Fibroblast of skin of right biceps (primary cell): ENCODE measurements at regions not wholly inside any gene's neighbourhood (a gene's known extent, or its start where the extent isn't known, plus 50 kb on each side); places are given as distances from the start of the nearest gene placed in this dataset.

Source experiments
- DNase-seq: peaks from one replicate; pipeline ENCODE4 v3.0.0-alpha.2; 2013

DNA sequence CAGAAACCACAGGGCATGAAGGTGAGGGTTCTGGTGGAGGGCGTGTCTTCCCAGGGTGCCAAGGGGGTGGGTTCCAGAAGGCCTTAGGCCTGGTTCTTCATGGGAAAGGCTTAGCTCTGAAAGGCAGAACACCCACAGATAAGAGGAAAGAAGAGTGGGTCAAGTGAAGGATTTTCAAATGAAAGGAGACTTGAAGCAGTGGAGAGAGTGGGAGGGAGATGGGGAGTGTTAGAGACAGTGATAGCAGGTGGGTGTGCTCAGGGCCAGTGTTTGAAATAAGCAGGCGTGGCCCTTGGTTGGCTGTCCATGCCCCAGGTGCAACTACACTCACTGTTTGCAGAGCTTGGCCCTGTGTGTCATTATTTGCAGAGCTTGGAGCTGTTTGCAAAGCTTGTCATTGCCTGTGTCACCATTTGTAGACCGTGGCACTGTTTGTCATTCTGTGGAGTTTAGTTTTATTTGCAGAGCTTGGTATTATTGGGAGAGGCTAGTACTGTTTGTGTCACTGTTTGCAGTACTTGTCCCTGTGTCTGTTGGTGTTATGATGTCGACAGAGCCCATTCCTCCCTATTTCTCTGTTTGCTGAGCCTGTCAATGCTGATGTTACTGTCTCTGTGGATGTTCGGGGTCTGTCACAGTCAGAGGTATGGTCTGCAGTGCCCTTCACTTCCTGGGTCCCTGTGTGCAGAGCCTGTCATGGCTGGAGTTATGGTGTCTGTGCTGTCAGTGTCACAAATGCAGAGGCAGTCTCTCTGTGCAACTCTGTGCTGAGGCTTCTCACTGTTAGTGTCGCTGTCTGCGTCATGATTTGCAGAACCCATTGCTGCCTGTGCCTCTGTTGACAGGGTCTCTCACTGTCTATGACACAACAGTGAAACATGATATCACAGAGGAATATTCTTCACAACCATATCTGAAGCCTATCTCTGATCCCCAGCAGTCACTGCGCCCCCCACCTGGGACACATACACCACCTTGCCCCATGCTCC lies 127.7 kb upstream of the LRFN2 start:
- DNase-seq, result no peak

DNA sequence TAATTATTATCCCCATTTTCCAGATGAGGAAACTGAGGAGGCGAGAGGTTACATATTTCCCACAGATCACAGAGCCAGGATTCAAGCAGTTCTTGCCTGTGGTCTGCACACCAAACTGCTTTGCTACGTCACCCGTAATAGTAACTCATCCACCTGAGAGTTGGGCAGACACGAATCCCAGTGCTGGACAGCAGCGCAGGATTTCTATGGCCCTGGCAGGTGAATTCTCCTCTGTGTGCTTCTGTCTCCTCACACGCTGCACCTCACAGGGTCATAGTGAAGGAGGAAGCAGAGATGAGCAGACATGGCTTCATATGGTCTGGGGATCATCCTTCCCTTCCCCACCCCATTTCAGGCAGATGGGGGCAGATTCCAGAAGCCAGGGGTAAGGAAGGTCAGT lies 127.0 kb upstream of the LRFN2 start:
- no peak for DNase-seq

DNA sequence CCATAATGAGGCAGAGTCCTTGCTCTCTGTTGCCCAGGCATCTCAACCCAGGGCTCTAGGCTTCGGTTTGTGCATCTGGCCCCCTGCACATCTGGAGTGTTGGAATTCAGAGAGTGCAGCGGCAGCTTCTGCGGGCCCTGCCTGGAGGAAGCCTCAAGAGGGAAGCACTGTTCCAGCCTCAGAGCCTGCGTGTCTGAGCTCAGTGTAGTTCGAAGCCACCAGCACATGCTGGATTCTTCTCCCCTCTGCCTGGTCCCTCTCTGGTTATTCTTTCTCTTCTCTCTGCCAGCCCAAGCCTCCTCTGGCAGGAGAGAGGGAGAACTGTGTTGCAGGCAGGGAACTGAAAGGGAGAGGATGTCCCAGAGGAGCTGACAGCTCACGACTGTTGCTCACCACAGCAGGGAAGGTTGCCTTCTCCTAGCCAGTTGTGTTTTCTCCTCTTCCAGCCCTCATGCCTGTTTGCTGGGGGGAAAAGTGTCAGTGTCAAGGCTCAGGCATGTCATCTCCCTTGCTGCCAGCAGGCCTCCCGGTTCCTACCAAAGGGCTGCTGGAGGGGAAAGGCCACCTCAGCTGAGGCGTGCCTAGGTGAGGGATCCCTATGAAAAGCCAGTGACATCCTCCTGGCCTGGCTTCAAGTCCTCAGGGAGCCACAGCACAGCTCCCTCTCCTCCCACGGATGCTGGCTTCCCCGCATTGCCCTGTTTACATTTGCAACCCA lies 126.0 kb upstream of the LRFN2 start:
- peak; percentile 29 for DNase-seq

DNA sequence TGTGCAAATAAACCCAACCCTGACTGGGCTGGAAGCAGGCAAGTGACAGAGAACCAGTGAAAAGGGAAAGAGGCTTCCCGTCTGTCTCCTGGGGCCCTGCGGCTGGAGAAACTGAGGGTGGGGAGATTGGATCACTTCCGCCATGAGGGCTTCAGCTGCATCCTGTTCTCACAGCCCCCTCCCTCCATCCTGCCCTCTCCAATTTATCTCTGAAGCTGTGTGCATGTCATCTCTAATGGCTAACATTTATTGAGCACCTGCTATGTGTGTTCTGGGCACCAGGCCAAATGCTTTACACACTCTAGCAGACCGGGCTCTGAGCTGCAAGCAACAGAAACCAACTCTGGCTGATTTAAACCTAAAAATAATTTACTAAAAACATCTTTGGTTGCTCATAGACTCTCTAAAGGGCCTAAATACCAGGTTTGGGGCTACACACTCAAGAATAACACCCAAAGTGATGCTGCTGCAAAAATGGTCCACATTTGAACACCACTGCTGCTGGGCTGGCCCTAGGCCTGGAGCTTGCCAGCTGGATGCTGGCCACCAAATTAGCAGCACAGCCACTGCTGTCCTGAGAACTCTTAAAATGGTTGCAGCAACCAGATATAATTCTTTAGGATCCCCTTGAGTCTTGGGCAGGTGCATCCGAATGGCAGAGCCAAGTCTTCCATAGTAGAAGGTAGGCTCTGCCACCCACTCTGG lies 123.6 kb upstream of the LRFN2 start:
- DNase-seq, result no peak

DNA sequence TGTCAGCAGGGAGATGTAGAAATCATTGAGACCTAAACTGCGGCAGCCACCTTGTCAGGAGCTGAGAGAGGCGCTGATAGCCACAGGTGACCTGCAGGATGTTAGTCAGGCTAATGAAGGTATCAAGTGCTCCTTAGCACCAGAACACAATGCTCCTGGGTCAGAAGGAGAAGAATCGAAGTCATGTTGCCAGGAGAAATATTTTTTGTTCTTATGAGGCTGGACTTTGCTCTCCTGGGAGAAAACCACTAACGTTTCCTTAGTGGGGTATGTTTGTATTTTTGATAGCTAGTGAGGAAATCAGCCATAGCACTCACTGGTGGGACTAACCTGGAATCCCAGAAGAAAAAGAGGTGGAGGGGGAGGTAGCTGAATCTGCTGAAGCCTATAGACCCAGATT lies 120.9 kb upstream of the LRFN2 start:
- DNase-seq, result no peak

DNA sequence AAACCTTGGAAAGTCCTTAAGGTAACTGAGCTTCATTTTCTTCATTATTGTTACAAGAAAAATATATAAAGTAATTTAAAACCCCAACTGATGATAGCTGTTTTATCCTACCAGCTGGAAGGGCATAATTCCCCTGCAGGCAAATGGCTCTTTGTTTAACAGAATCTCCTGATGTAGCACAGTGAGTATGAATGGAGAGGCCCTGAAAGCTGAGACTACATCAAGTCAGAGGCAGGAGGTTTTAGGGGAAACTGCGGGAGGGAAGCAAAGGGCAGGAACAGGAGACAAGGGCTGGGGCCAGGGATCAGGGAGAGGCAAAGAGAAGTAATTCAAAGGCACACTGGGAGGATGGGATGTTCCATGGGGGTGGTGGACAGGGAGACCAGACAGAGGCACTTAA lies 119.0 kb upstream of the LRFN2 start:
- no peak for DNase-seq

DNA sequence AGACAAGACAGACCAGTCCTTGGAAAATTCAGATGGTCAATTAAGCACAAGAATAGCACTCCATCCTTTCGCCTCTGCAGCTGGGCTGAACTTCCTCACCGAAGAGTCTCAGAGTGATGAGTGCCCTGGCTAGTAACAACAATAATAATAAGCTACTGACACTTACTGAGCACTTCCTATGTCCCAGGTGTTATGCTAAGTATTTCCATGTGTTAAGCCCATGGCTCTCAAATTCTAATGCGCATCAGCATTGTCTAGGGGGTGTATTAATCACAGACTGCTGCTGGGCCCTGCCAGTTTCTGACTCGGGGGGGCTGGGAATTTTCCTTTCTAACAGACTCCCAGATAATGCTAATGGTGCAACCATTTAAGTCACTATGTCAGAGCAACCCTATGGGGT lies 118.2 kb upstream of the LRFN2 start:
- no peak for DNase-seq

DNA sequence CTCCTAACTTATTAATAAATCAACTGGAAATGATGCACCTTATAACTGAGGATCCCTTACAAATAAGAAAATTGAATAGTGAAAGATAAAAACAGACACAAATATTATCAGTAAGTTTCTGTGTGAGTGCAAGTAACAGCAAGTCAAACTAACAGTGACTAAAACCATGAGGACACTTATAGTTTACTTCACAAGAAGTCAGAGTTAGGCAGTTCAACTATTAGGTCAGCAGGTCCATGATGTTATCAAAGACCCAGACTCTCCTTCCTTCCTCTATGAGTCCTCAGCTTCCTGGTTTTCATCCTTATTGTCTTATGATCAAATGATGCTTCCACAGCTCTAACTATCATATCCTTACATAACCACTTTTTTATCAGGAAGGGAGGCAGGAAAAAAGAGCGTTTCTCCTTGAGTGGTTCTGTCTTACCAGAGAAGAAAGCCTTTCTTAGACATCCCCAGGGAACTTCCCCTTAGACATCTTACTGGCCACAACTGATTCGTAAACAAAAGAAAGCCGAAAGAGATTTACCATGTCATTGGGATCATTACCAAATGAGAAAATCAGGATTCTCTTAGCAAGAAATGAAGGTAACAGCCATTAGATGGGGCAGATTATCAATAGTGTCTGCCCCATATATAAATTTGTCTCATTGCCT lies 114.3 kb upstream of the LRFN2 start:
- no peak for DNase-seq

DNA sequence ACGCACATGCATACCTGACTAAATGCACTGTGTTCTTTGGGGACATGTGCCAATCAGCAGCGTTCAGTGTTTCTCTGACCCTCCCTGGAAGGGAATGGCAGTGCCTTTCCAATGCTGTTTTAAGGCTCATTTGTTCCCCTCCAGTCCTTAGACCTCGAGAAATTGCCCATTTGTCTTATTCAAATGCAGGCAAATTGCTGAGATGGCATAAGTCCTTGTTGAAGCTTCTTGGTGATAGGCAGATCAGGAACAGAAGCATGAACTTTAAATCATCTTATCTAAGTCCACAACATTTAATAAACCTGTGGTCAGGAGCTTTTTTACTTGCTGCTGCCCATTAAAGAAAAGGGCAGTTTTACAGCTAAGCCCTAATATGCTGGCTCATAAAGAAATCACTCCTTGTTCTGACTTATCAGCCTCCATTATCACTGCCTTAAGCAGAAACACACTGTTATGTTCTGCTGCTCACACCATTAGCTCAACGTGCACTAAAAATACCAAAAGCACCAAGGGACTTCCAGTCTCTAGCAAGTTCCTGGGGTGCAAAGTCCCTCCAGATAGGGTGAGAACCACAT lies 112.9 kb upstream of the LRFN2 start:
- DNase-seq, result no peak

DNA sequence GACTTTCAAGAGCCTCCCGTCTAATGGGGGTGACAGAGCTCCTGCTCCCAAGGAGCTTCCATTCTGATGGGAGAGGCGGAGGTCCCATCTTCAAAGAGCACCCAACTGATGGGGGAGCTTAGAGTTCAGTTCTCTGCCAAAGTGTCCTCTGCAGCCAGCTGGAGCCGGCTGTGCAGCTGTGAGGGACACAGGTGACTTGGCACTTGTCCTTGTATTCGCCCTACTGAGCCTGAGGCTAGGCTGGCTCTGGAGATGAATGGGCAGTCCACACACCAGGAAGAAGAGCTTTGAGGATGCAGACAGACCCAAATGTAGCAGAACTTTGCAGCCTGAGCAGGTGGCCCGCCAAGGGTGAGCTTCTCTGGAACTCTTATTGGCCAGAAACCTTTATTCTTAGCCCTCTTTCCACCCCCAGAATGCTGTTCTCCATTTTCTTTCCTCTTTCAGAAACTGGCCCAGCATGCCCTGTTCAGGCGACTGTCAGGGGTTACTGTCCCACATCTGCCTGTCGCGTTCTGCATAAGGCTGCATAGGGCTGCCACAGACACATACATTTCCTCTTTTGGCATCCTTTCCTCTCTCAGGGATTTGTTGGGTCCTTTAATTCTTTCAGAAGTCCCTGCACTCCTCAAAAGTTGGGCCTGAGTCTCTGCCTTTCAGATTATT lies 108.7 kb upstream of the LRFN2 start:
- no peak for DNase-seq

DNA sequence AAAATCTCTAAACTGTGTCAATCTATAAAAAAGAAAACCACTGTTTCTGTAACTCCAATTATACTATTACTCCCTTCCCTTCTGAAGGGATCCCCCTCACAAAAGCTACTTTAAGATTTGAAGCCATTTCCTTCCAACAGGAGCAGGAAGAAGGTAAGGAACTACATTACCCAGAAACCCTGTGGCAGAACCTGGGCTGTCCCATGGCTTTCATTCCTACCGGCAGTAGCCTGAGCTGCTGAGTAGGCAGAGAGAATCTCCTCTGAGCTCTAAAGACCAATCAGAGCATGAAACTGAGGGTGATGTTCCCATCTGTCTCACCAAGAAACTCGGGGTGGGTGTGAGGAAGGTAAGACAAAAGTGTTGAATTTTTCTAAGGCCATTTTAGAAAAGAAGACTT lies 108.0 kb upstream of the LRFN2 start:
- no peak for DNase-seq

DNA sequence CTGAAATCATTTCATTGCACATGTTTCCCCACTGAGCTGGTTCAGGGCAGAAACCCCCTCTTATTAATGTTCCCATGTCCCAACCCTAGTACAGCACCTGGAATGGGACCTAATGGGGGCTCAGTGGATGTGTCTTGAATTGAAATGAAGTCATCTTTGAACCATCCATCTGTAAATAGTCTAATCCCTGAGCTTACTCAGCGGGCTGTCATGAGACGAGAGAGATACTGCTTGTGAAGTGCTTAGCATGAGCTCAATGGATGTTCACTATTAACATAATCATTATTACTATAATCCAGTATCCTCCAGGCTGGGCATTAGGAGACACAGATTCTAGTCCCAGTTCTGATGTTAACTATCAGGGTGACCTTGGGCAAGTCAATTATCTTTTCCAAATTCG lies 106.6 kb upstream of the LRFN2 start:
- DNase-seq, result peak; percentile 9

DNA sequence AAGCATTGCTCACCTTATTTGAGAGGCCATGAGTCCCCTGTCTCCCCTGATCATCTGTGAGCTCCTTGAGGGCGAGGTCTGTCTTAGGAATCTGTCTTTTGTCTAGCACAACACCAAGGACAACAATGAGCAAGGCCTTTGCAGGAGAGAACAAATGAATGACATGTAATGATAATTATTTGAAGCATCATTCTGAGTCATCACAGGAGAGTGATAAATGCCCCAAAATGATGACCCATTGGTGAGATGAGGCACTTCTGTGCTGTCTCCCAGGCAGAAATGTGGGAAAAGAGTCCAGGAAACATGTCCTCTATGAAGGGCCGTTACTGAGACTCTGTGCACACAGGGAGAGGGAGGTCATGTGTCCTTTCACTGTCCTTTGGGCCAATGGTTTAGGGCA lies 105.2 kb upstream of the LRFN2 start:
- peak; percentile 39 for DNase-seq

DNA sequence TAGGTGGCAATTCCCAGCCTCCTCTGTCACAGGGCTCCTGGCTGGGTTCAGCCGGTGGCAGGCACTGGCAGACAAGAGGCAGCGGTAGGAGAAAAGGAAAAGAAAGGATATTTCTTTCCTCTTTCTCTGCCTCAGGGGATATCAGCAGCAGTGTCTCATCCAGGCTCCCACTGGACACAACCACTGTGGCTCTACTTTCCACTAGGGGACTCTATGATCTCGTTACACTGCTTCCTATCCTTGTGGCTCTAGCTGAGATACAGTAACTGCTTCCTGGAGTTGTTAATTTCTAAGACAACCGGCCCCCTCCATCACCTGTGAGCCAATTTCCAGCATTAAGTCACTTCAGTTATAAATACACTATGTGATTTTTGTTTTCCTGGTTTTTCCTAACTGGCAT lies 102.0 kb upstream of the LRFN2 start:
- DNase-seq, result no peak

DNA sequence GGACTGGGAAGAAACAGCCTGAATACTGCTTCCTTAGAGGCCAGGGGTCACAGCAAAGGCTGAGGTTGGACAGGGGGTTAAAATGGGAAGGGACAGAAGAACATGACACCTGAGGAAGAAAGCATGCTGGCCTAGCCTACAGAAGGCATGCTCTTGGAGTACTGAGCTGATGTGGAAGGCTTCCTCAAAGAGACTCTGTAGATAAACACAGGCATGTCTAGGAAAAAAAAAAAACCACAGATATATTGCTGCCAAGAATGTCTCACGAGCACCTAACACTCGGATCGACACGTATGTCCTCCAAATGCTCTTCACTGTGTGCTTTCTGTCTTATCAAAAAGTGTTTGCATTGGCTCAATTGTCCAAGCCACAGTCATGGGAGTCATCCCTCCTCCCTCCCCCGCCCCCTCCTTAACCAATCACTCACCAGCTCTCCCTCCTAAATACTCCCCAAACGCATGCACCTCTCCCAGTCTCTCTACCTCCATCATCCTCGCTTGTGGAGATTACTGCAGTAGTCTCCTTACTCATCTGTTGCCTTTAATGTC lies 101.1 kb upstream of the LRFN2 start:
- peak; percentile 49 for DNase-seq

DNA sequence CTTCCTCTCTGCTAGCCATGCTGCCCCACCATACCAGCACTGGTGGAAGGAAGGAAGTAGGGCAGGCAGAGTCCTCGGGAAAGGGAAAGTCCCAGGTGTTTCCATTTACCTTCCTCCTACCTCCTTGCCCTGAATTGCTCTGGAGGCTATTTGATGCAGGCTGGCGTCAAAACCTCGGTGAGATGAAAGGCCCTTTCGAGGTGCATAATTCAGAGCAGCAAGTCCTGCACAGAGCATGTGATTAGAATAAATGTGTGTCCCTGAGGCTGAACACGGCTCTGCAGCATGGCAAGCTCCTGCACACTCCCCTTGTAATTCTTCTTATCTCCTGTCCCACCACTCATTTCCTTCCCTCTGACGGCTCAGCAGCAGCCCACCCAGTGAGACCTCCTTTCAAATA lies 98.7 kb upstream of the LRFN2 start:
- no peak for DNase-seq

DNA sequence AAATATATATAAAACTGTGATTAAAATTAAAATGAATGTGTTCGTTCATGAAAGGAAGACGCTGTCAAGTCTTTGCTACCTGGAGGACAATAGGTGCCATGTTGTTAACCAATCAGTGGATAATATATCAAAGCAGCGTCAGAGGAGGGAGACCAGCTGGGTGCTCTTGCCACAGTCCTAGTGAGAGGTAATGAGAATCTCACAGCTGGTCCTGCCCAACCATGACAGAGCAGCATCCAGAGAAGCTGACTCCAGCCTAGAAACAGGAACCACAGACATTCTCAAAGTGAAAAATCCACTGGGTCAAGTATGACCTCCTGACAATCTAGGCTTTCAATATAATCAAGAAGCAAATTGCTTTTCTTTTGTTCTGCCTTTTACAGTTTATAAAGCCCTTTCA lies 94.5 kb upstream of the LRFN2 start:
- no peak for DNase-seq

DNA sequence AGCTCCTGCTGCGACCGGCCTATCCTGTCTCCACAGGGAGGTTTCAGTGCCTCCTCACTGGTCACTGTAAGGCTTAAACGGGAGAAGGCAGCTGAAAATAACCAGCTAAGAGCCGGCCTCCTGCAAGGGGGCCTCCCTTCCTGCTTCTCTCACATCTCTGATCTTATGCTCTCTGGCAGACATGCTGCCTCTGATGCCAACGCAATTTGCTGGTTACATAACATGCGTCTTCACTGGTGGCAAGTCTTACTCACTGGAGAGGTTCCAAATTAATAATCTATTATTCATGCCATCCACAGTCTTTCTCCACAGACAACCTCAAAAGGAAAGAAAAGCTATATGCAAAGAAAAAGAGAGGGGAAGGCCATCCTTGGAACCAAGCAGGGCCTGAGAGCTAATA lies 91.8 kb upstream of the LRFN2 start:
- DNase-seq, result no peak

DNA sequence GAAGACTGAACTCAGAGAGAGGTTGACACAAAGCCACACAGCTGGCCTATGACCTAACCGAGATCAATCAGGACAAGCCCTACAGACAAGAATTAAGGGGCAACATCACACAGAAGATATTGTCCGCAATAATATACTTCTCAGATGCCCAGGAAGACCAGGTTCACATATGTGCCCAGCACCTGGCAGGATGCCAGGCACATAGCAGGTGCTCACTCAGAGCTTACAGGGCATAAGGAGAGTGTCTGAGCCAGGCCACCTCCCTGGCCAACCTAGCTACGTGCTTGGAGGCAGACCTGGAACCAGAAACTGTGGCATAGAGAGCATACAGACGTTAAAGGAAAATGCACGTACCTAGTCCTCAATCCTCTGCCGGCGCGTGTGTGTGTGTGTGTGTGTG lies 87.0 kb upstream of the LRFN2 start:
- DNase-seq, result no peak

DNA sequence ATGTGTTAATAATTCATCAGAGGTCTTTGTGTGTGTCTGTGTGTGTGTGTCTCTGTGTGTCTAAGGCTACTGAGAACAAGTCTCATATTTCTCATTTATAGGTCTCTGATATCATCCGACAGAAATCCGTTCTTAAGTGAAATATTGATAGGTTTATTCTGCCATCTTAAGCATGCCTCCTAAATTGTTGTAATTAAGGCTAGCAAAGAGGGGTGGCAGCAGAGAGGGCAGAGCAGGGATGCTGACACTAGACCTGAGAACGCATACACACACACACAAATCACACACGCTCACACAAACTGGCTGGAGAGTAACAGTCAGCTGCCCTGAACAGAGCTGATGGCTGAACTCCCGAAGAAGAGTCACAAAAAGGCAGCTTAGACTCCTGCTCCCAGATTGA lies 84.9 kb upstream of the LRFN2 start:
- DNase-seq, result no peak

DNA sequence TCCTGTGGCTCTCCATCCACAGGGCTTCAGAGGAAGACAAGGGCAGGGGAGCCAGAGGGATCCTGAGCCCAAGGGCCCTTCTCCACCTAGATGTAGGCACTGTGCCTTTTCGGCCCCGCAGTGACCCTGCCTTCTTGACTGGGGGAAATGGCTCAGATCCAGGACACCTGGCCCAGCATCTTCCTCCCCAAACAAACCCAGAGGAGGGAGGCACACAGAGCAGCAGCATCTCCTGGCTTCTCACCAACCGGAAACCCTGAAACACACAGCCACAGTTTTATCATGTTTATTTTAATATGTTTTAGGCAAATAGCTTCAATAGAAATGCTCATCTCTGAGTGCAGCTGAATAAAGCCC lies 84.5 kb upstream of the LRFN2 start:
- DNase-seq, result no peak
